Progenitor cell of endocrine pancreas (in vitro differentiated cells): ENCODE measurements at regions not wholly inside any gene's neighbourhood (a gene's known extent, or its start where the extent isn't known, plus 50 kb on each side); places are given as distances from the start of the nearest gene placed in this dataset.

Source experiments
- DNase-seq: peaks from one replicate; pipeline ENCODE4 v3.0.0; 2021; ENCODE audit warnings: low spot score; ENCODE audit not compliant: unreplicated experiment
- H3K27ac Mint-ChIP-seq: 2 replicates; pipeline ENCODE4 v1.8.0; 2021; ENCODE audit warnings: mild to moderate bottlenecking, moderate library complexity, mixed read lengths
- H3K27me3 Mint-ChIP-seq: 2 replicates; pipeline ENCODE4 v1.8.0; 2021; ENCODE audit warnings: mixed read lengths
- H3K36me3 Mint-ChIP-seq: 2 replicates; pipeline ENCODE4 v1.8.0; 2022; ENCODE audit warnings: mixed read lengths; ENCODE audit not compliant: insufficient read depth
- H3K4me1 Mint-ChIP-seq: 2 replicates; pipeline ENCODE4 v1.8.0; 2021; ENCODE audit warnings: low read depth, mixed read lengths
- H3K4me3 Mint-ChIP-seq: 2 replicates; pipeline ENCODE4 v1.8.0; 2021; ENCODE audit warnings: low read depth, mild to moderate bottlenecking, moderate library complexity, mixed read lengths
- H3K9me3 Mint-ChIP-seq: 2 replicates; pipeline ENCODE4 v1.8.0; 2021; ENCODE audit warnings: low read depth, mixed read lengths
- CTCF ChIP-seq: fragments of 200-600 bp; sonication (generic); IDR thresholded peaks from one replicate; pipeline ENCODE4 v1.5.0; 2021; ENCODE audit warnings: antibody characterized with exemption, mild to moderate bottlenecking; ENCODE audit not compliant: unreplicated experiment

GRCh38 chr13:50116430-50116973, 101.3 kb downstream of the KCNRG start:
- H3K4me1 Mint-ChIP-seq, result no peaks in the 10 kb centered on the region
- H3K9me3 Mint-ChIP-seq, result no peaks in the 10 kb centered on the region
- peaks cover 5% of the 10 kb centered on the region for H3K27me3 Mint-ChIP-seq
- H3K36me3 Mint-ChIP-seq, result peaks cover 3% of the 10 kb centered on the region
- no peak overlapping the region for H3K4me3 Mint-ChIP-seq
- no peak for TF ChIP-seq CTCF
- no peak for DNase-seq
- no peak overlapping the region for H3K27ac Mint-ChIP-seq

- H3K4me3 Mint-ChIP-seq, result no peak overlapping the region
- peaks cover 4% of the 10 kb centered on the region for H3K36me3 Mint-ChIP-seq
- DNase-seq, result no peak
- H3K9me3 Mint-ChIP-seq, result no peaks in the 10 kb centered on the region
- peaks cover 15% of the 10 kb centered on the region for H3K27me3 Mint-ChIP-seq
- TF ChIP-seq CTCF, result no peak
- no peak overlapping the region for H3K27ac Mint-ChIP-seq
- H3K4me1 Mint-ChIP-seq, result peaks cover 16% of the 10 kb centered on the region
These were observed 104.3 kb downstream of the KCNRG start for GRCh38 chr13:50119591-50119990.

GRCh38 chr13:50122455-50122854, 107.2 kb downstream of the KCNRG start:
- H3K4me3 Mint-ChIP-seq, result peak overlapping the region; percentile 87
- peaks cover 29% of the 10 kb centered on the region for H3K27me3 Mint-ChIP-seq
- H3K4me1 Mint-ChIP-seq, result peaks cover 25% of the 10 kb centered on the region
- H3K27ac Mint-ChIP-seq, result peak overlapping the region; percentile 8
- H3K9me3 Mint-ChIP-seq, result no peaks in the 10 kb centered on the region
- TF ChIP-seq CTCF, result no peak
- H3K36me3 Mint-ChIP-seq, result peaks cover 4% of the 10 kb centered on the region
- no peak for DNase-seq

GRCh38 chr13:50123002-50123401, 107.8 kb downstream of the KCNRG start:
- Mint-ChIP-seq H3K9me3 (no peaks in the 10 kb centered on the region), H3K36me3 (peaks cover 4% of the 10 kb centered on the region), H3K4me1 (peaks cover 27% of the 10 kb centered on the region), H3K27ac (peak overlapping the region; percentile 91), H3K4me3 (peak overlapping the region; percentile 87), H3K27me3 (peaks cover 35% of the 10 kb centered on the region)
- no peak for DNase-seq
- no peak for TF ChIP-seq CTCF

- H3K4me3 Mint-ChIP-seq, result peak overlapping the region; percentile 87
- H3K36me3 Mint-ChIP-seq, result peaks cover 4% of the 10 kb centered on the region
- no peaks in the 10 kb centered on the region for H3K9me3 Mint-ChIP-seq
- no peak for DNase-seq
- H3K27me3 Mint-ChIP-seq, result peaks cover 40% of the 10 kb centered on the region
- H3K27ac Mint-ChIP-seq, result peak overlapping the region; percentile 91
- TF ChIP-seq CTCF, result no peak
- peaks cover 30% of the 10 kb centered on the region for H3K4me1 Mint-ChIP-seq
These were observed 108.2 kb downstream of the KCNRG start for GRCh38 chr13:50123515-50123861.
